AG04449 (cell line): ENCODE measurements at regions not wholly inside any gene's neighbourhood (a gene's known extent, or its start where the extent isn't known, plus 50 kb on each side); places are given as distances from the start of the nearest gene placed in this dataset.
"Not testable (repeated sequence)": the region's sequence is repeated elsewhere in the genome, so short reads cannot be mapped to it uniquely, and the experiment has no call there.

Source experiments
- CTCF ChIA-PET: fragments of 350-600 bp; formaldehyde crosslinking; extraction: SDS; loops from one replicate; lab custom pipeline; 2021; ENCODE audit warnings: antibody characterized with exemption; lab: Yijun Ruan, JAX
- POLR2A ChIA-PET: fragments of 400-600, 350-600 bp; formaldehyde crosslinking; extraction: SDS; loops from one replicate; lab custom pipeline; 2020; ENCODE audit warnings: antibody characterized with exemption, inconsistent platforms; lab: Yijun Ruan, JAX
- DNase-seq: peaks from one replicate; pipeline ENCODE4 v3.0.0-alpha.2; 2010; ENCODE audit warnings: low read depth, low spot score
- H3K4me3 ChIP-seq: 2 replicates; pipeline ENCODE4 v1.5.1; 2011; ENCODE audit warnings: low read depth, mild to moderate bottlenecking, control low read depth, low read length
- CTCF ChIP-seq: IDR thresholded peaks from one replicate; pipeline ENCODE4 v1.5.1; 2011; ENCODE audit warnings: mild to moderate bottlenecking, moderate library complexity, low read length, control low read depth, inconsistent platforms; ENCODE audit not compliant: insufficient read depth; ENCODE audit errors: missing control alignments

DNA sequence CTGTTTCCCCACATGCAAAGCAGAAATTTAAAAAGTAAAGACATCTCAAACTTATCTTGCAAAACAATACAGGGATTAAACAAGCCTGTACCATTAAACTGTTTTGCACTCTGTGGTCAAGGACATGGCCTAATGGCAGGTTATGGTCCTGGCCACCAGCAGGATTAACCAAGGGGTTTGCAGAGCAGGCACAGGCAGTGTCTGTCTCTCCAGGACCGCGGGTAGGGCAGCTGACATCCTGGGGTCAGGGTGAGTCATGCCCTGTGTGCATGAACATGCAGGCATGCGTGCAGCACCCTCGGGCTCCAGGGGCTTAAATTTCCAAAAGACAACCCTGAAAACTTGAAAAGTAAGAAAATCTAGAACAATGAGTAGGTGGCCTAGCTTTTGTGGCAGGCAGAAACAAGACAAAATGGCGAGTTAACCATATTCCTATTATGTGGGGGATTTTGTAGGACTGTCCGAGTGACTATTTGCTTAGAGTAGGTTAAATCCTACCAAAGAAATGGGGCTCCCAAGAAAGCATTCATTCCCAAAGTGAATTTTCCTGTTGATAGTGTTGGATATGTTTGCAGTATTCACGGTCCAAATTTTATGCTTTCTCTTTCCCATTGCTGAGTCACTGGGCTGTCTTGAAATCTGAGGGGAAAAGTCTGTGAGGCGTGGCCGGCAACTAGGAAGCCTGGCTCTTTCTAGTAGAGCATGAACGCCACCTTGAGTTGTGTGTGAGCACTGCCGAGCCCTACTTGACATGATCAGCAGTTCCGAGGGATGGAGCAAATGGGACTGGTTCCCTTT lies 158.4 kb upstream of the FAM20A start:
- DNase-seq: peak; percentile 65
- TF ChIP-seq CTCF: peak; percentile 91
- H3K4me3 ChIP-seq: peak overlapping the region; percentile 43
- ChIA-PET CTCF (interaction anchor here (0.6 to 8.8 kb wide), 15 partner anchors 9 to 323 kb away, joined by 3 to 75 read pairs (median 3); no protein-coding TSS in a partner anchor), POLR2A (no interaction called here)

GRCh38 chr17:68759002-68759342 lies 157.8 kb upstream of the FAM20A start:
- ChIA-PET CTCF (interaction anchor here (0.6 to 8.8 kb wide), 13 partner anchors 8 to 293 kb away, joined by 3 to 75 read pairs (median 3); no protein-coding TSS in a partner anchor), POLR2A (no interaction called here)
- DNase-seq: no peak
- no peak for TF ChIP-seq CTCF
- no peak overlapping the region for H3K4me3 ChIP-seq

DNA sequence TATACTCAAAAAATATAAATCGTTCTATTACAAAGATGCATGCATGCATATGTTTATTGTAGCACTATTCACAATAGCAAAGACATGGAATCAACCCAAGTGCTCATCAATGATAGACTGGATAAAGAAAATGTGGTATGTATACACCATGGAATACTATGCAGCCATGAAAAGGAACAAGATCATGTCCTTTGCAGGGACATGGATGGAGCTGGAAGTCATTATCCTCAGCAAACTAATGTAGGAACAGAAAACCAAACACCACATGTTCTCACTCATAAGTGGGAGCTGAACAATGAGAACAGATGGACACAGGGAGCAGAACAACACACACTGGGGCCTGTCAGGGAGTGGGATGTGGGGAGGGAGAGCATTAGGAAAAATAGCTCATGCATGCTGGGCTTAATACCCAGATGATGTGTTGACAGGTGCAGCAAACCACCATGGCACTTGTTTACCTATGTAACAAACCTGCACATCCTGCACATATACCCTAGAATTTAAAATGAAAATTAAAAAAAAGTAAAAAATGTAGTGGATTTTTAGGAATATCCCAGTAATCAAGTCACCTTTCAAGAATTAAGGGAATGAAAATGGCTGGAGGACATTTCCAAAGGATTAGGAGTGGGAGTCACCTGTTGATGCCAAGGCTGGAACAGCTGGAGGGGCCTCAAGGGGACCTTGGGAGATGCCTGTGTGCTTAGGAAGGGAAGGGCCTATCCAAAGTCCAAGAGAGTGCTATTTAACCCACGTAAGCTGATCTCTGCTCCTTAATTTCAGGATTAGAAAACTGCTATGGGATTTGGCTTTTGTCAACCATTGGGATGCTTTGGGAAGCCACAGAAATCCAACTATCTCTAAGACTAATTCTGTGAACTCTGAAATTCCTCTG lies 156.9 kb upstream of the FAM20A start:
- H3K4me3 ChIP-seq, DNase-seq, POLR2A ChIA-PET: not testable (repeated sequence)
- CTCF ChIA-PET: interaction anchor here (1.2 to 8.8 kb wide), 6 partner anchors 144 to 297 kb away, joined by 4 to 71 read pairs (median 10); no protein-coding TSS in a partner anchor

GRCh38 chr17:68753985-68754769 lies 153.0 kb upstream of the FAM20A start:
- no peak for TF ChIP-seq CTCF
- DNase-seq: no peak
- POLR2A ChIA-PET: no interaction called here
- CTCF ChIA-PET: interaction anchor here (1.0 to 1.2 kb wide), 2 partner anchors 215 to 220 kb away, joined by 3 read pairs; no protein-coding TSS in a partner anchor
- no peak overlapping the region for H3K4me3 ChIP-seq

DNA sequence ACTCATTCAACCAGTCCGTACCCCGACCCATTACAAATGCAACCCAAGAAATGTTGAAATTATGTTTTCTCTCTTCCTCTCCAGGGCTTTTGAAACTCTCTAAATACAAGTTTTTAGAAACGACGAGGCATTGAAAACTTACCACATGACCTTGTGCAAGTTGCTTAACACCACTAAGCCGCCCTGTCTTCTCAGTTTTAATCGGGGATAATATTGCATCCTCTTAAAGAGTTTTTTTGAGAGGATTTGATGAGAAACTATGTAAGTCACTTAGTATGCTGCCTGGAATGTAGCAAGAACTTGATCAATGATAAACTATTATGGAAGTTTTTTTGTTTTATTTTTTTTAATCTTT lies 149.0 kb upstream of the FAM20A start:
- CTCF ChIA-PET: interaction anchor here (1.3 kb wide), 1 partner anchor 9 kb away, joined by 3 read pairs; no protein-coding TSS in a partner anchor

More for the DNA sequence above, 149.0 kb upstream of the FAM20A start:
- TF ChIP-seq CTCF: no peak
- POLR2A ChIA-PET: no interaction called here
- DNase-seq: no peak
- H3K4me3 ChIP-seq: no peak overlapping the region
